HL-60 (cell line): ENCODE measurements at regions not wholly inside any gene's neighbourhood (a gene's known extent, or its start where the extent isn't known, plus 50 kb on each side); places are given as distances from the start of the nearest gene placed in this dataset.
"Not testable (repeated sequence)": the region's sequence is repeated elsewhere in the genome, so short reads cannot be mapped to it uniquely, and the experiment has no call there.

Experiments
- DNase-seq, 2 experiments: peaks; one replicate each; pipeline ENCODE4 v3.0.0-alpha.2; 2010 to 2020; ENCODE audit warnings: low read depth in 1 of 2, low spot score in 1 of 2
- H3K27ac ChIP-seq: fragments of 250-450 bp; sonication (Bioruptor Pico); replicated peaks from 2 replicates; pipeline ENCODE4 v1.5.1; 2020; ENCODE audit warnings: mild to moderate bottlenecking, moderate library complexity
- H3K27me3 ChIP-seq: fragments of 250-450 bp; sonication (Bioruptor Pico); 2 replicates; pipeline ENCODE4 v1.5.1; 2021; ENCODE audit warnings: mild to moderate bottlenecking, moderate library complexity; ENCODE audit not compliant: insufficient read depth, poor library complexity, severe bottlenecking
- H3K4me3 ChIP-seq: replicated peaks from 2 replicates; pipeline ENCODE4 v1.5.1; 2011; ENCODE audit warnings: mild to moderate bottlenecking, control low read depth, low read length; ENCODE audit not compliant: insufficient read depth
- CTCF ChIP-seq: IDR thresholded peaks from one replicate; pipeline ENCODE4 v1.5.1; 2011; ENCODE audit warnings: low read length, control low read depth, inconsistent platforms; ENCODE audit not compliant: insufficient read depth
- GABPA ChIP-seq: IDR thresholded peaks from 2 replicates; pipeline ENCODE4 v1.6.1; 2012; ENCODE audit warnings: low read depth
- POLR2AphosphoS5 ChIP-seq: IDR thresholded peaks from 2 replicates; pipeline ENCODE4 v1.6.1; 2012; ENCODE audit warnings: low read depth
- SPI1 ChIP-seq: IDR thresholded peaks from 2 replicates; pipeline ENCODE4 v1.6.1; 2012; ENCODE audit warnings: low read depth, mild to moderate bottlenecking, borderline replicate concordance
- TF ChIP-seq, protein P1 (sequence below): IDR thresholded peaks from 2 replicates; pipeline ENCODE4 v1.6.1; 2012; ENCODE audit warnings: low read depth; ENCODE audit not compliant: insufficient replicate concordance

- TF ChIP-seq POLR2AphosphoS5: no peak
- TF ChIP-seq GABPA: no peak
- TF ChIP-seq, protein P1, sequence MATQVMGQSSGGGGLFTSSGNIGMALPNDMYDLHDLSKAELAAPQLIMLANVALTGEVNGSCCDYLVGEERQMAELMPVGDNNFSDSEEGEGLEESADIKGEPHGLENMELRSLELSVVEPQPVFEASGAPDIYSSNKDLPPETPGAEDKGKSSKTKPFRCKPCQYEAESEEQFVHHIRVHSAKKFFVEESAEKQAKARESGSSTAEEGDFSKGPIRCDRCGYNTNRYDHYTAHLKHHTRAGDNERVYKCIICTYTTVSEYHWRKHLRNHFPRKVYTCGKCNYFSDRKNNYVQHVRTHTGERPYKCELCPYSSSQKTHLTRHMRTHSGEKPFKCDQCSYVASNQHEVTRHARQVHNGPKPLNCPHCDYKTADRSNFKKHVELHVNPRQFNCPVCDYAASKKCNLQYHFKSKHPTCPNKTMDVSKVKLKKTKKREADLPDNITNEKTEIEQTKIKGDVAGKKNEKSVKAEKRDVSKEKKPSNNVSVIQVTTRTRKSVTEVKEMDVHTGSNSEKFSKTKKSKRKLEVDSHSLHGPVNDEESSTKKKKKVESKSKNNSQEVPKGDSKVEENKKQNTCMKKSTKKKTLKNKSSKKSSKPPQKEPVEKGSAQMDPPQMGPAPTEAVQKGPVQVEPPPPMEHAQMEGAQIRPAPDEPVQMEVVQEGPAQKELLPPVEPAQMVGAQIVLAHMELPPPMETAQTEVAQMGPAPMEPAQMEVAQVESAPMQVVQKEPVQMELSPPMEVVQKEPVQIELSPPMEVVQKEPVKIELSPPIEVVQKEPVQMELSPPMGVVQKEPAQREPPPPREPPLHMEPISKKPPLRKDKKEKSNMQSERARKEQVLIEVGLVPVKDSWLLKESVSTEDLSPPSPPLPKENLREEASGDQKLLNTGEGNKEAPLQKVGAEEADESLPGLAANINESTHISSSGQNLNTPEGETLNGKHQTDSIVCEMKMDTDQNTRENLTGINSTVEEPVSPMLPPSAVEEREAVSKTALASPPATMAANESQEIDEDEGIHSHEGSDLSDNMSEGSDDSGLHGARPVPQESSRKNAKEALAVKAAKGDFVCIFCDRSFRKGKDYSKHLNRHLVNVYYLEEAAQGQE: no peak
- no peak for TF ChIP-seq SPI1
- TF ChIP-seq CTCF: no peak
- no peak overlapping the region for H3K4me3 ChIP-seq
- no peak for DNase-seq
- H3K27me3 ChIP-seq: no peaks in the 10 kb centered on the region
- no peak overlapping the region for H3K27ac ChIP-seq
These were observed 596.4 kb upstream of the GHITM start for GRCh38 chr10:83542774-83543411.

DNA sequence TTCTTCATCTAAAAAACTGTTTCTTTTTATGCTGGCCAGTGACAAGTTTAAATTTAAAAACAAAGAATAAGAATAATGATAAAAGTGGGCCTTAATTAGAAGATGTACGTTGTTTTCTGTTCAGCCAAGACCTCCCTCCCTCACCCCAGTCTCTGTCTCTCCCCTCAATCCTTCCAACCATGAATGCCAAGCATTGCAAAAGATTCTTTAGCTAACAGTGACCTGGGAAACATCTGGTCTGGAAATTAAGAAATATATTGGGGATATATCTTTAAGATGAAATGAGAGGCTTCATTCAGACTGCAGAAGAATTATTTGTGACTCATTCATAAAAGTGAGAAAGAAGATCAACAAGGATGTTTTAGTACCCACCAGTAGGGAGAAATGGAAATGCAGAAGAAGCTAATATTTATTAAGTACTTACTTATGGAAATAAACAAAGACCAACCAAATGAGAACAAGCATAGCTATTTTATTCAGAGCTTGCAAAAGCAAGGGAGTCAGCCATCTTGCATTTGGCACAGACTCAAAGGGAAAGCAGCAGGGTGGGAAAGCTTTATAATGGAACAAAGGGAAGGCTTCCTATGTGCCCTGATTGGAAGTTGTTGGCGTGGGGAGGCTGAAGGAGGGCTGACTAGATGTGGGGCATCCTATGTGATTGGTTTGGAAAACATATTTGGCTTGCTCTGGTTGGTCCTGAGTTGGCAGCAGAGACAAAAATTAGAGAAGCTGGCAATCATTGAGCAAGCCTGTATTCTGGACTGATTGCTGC lies 595.4 kb upstream of the GHITM start:
- Histone ChIP-seq H3K27ac (no peak overlapping the region), H3K4me3 (no peak overlapping the region), H3K27me3 (no peaks in the 10 kb centered on the region)
- TF ChIP-seq SPI1 (no peak), POLR2AphosphoS5 (no peak), CTCF (no peak), GABPA (no peak)
- TF ChIP-seq, protein P1: no peak
- DNase-seq: no peak

DNA sequence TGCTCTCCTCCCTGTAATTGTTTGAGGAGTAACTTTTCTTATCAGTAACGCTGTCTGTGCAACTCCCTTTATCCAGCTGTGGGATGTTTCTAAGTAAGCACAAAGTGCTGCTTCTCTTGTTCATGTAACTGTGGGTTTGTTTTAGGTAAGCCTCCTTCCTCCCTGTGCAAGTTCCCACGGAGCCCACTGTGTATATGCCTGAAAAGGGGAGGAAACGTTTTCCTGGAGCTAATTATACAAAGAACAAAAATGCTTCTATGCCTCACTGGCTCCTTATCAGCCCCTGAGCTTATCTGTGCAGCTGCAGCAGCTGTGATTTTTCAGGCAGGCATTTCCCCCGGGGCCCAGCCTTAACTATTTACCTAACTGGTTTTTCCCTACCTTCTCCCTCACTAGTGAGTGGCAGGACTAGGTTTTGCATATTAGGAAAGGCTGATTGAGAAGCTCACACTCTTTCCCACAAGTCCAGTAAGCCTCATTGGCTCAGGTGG lies 593.4 kb upstream of the GHITM start:
- no peak overlapping the region for H3K27ac ChIP-seq
- no peak overlapping the region for H3K4me3 ChIP-seq
- no peak for DNase-seq
- TF ChIP-seq SPI1 (no peak), POLR2AphosphoS5 (no peak), GABPA (no peak), CTCF (no peak)
- TF ChIP-seq, protein P1: no peak
- H3K27me3 ChIP-seq: no peaks in the 10 kb centered on the region

- H3K4me3 ChIP-seq: not testable (repeated sequence)
These were observed 588.1 kb upstream of the GHITM start for GRCh38 chr10:83551190-83551589.

More at GRCh38 chr10:83551190-83551589, 588.1 kb upstream of the GHITM start:
- not testable (repeated sequence) for H3K27me3 ChIP-seq, H3K27ac ChIP-seq
- peak; percentile 23 to 71 for DNase-seq
